Endothelial cell of umbilical vein (primary cell): ENCODE measurements at regions not wholly inside any gene's neighbourhood (a gene's known extent, or its start where the extent isn't known, plus 50 kb on each side); places are given as distances from the start of the nearest gene placed in this dataset.

ENCODE experiments used
- CTCF ChIP-seq, 2 donors: IDR thresholded peaks; 1 replicate in 1 of 2; 2 replicates in 1 of 2; pipeline ENCODE4 v1.5.1; 2011; ENCODE audit warnings: low read length in 2 of 2, mild to moderate bottlenecking in 2 of 2, moderate library complexity in 2 of 2, control low read depth in 1 of 2, inconsistent platforms in 1 of 2, low read depth in 1 of 2; ENCODE audit not compliant: insufficient read depth in 1 of 2; ENCODE audit errors: extremely low read depth in 1 of 2
- EZH2 ChIP-seq: IDR thresholded peaks from 2 replicates; pipeline ENCODE4 v1.6.1; 2012; ENCODE audit warnings: borderline replicate concordance, low read depth, mild to moderate bottlenecking, moderate library complexity, low read length, inconsistent platforms; ENCODE audit not compliant: severe bottlenecking
- JUN ChIP-seq: IDR thresholded peaks from 2 replicates; pipeline ENCODE4 v1.6.1; 2011; ENCODE audit warnings: borderline replicate concordance, low read depth; ENCODE audit not compliant: insufficient read length, insufficient read depth
- MAX ChIP-seq: IDR thresholded peaks from 2 replicates; pipeline ENCODE4 v1.6.1; 2011; ENCODE audit not compliant: insufficient read depth, insufficient read length
- POLR2AphosphoS5 ChIP-seq: IDR thresholded peaks from 2 replicates; pipeline ENCODE4 v1.6.1; 2012; ENCODE audit warnings: low read depth, mild to moderate bottlenecking, control low read depth, low read length, moderate library complexity; ENCODE audit not compliant: insufficient read depth

GRCh38 chr15:29990035-29990434 lies 92.7 kb upstream of the GOLGA8J start:
- TF ChIP-seq EZH2 (no peak), CTCF (IDR thresholded peaks at IDR 0.05; ENCODE audit: extremely low read depth in 1 of 2, insufficient read depth in 1 of 2, low read depth in 1 of 2, low read length in 2 of 2) (no peak), MAX (no peak), POLR2AphosphoS5 (no peak), JUN (no peak)
